Left ventricle myocardium inferior (tissue), 1 donor: ENCODE measurements at regions not wholly inside any gene's neighbourhood (a gene's known extent, or its start where the extent isn't known, plus 50 kb on each side); places are given as distances from the start of the nearest gene placed in this dataset.

ENCODE experiments used
- DNase-seq: peaks from one replicate; pipeline ENCODE4 v3.0.0-alpha.2; 2020
- H3K27ac ChIP-seq: fragments of 200-600 bp; replicated peaks from 2 replicates; pipeline ENCODE4 v1.8.0; 2021
- H3K27me3 ChIP-seq: fragments of 200-600 bp; 2 replicates; pipeline ENCODE4 v1.8.0; 2021; ENCODE audit warnings: low read depth
- H3K36me3 ChIP-seq: fragments of 200-600 bp; 2 replicates; pipeline ENCODE4 v1.8.0; 2021
- H3K4me1 ChIP-seq: fragments of 200-600 bp; 2 replicates; pipeline ENCODE4 v1.8.0; 2021
- H3K4me3 ChIP-seq: fragments of 200-600 bp; 2 replicates; pipeline ENCODE4 v1.8.0; 2021; ENCODE audit warnings: mild to moderate bottlenecking, moderate library complexity
- H3K9me3 ChIP-seq: fragments of 200-600 bp; replicated peaks from 2 replicates; pipeline ENCODE4 v1.8.0; 2021
- CTCF ChIP-seq: fragments of 200-600 bp; IDR thresholded peaks from 2 replicates; pipeline ENCODE4 v1.8.0; 2021; ENCODE audit warnings: antibody characterized with exemption, mild to moderate bottlenecking, borderline replicate concordance
- intact Hi-C: fragments of 100-400 bp; cut with micrococcal nuclease; formaldehyde crosslinking; loops from one replicate; pipeline ENCODE4 v1.11.0; 2022
- donor health status: DM: no; HTN: yes; CAD: no; lungs with severe emphysema.

- no peak for TF ChIP-seq CTCF
- H3K9me3 ChIP-seq = no peaks in the 10 kb centered on the region
- H3K36me3 ChIP-seq = no peaks in the 10 kb centered on the region
- no peak overlapping the region for H3K27ac ChIP-seq
- no peaks in the 10 kb centered on the region for H3K27me3 ChIP-seq
- no peak overlapping the region for H3K4me3 ChIP-seq
- DNase-seq = no peak
- intact Hi-C loops = no loop called here
- no peaks in the 10 kb centered on the region for H3K4me1 ChIP-seq
Measured at GRCh38 chr11:109291553-109291952, 130.4 kb upstream of the C11orf87 start.

- no peak overlapping the region for H3K27ac ChIP-seq
- H3K27me3 ChIP-seq = no peaks in the 10 kb centered on the region
- intact Hi-C loops = no loop called here
- no peak for TF ChIP-seq CTCF
- no peaks in the 10 kb centered on the region for H3K36me3 ChIP-seq
- DNase-seq = no peak
- no peak overlapping the region for H3K4me3 ChIP-seq
- no peaks in the 10 kb centered on the region for H3K9me3 ChIP-seq
- peaks cover 14% of the 10 kb centered on the region for H3K4me1 ChIP-seq
Measured at GRCh38 chr11:109298865-109299264, 123.1 kb upstream of the C11orf87 start.

GRCh38 chr11:109300211-109300610 is 121.8 kb upstream of the C11orf87 start:
- no peaks in the 10 kb centered on the region for H3K27me3 ChIP-seq
- no peaks in the 10 kb centered on the region for H3K36me3 ChIP-seq
- H3K4me3 ChIP-seq = no peak overlapping the region
- no peak overlapping the region for H3K27ac ChIP-seq
- intact Hi-C loops = loop anchor here (2.0 kb wide), 1 partner anchor 45 kb away; no protein-coding TSS in a partner anchor
- no peaks in the 10 kb centered on the region for H3K9me3 ChIP-seq
- peaks cover 14% of the 10 kb centered on the region for H3K4me1 ChIP-seq
- no peak for TF ChIP-seq CTCF
- no peak for DNase-seq

- Histone ChIP-seq H3K36me3 (no peaks in the 10 kb centered on the region), H3K27me3 (no peaks in the 10 kb centered on the region), H3K4me1 (peaks cover 14% of the 10 kb centered on the region), H3K4me3 (no peak overlapping the region), H3K9me3 (no peaks in the 10 kb centered on the region), H3K27ac (no peak overlapping the region)
- TF ChIP-seq CTCF = no peak
- intact Hi-C loops = no loop called here
- DNase-seq = no peak
Measured at GRCh38 chr11:109302591-109303334, 119.2 kb upstream of the C11orf87 start.

GRCh38 chr11:109303342-109303741 is 118.6 kb upstream of the C11orf87 start:
- TF ChIP-seq CTCF = no peak
- Histone ChIP-seq H3K27ac (no peak overlapping the region), H3K4me3 (no peak overlapping the region), H3K36me3 (no peaks in the 10 kb centered on the region), H3K4me1 (peaks cover 14% of the 10 kb centered on the region), H3K9me3 (no peaks in the 10 kb centered on the region), H3K27me3 (no peaks in the 10 kb centered on the region)
- intact Hi-C loops = no loop called here
- DNase-seq = no peak
